HepG2 (cell line): ENCODE measurements at regions not wholly inside any gene's neighbourhood (a gene's known extent, or its start where the extent isn't known, plus 50 kb on each side); places are given as distances from the start of the nearest gene placed in this dataset.

Source experiments
- CBFB ChIP-seq: sonication (generic); formaldehyde crosslinking; IDR thresholded peaks from 2 replicates; pipeline ENCODE4 v1.4.0; 2020; ENCODE audit warnings: missing genetic modification reagents
- ESRRA ChIP-seq: sonication (generic); formaldehyde crosslinking; IDR thresholded peaks from 2 replicates; pipeline ENCODE4 v1.5.1; 2020; ENCODE audit warnings: mild to moderate bottlenecking, low read depth, missing genetic modification reagents
- POLR2AphosphoS5 ChIP-seq: IDR thresholded peaks from 2 replicates; pipeline ENCODE4 v1.6.1; 2012; ENCODE audit warnings: low read depth, low read length
- ZNF501 ChIP-seq: sonication (generic); formaldehyde crosslinking; IDR thresholded peaks from 2 replicates; pipeline ENCODE4 v1.5.1; 2020; ENCODE audit warnings: mild to moderate bottlenecking, moderate library complexity, missing genetic modification reagents
- TF ChIP-seq, protein P1 (sequence below): sonication (generic); formaldehyde crosslinking; IDR thresholded peaks from 2 replicates; pipeline ENCODE4 v1.5.0; 2020; ENCODE audit warnings: mild to moderate bottlenecking, missing genetic modification reagents, moderate library complexity
- TF ChIP-seq, protein P2 (sequence below): sonication (generic); formaldehyde crosslinking; IDR thresholded peaks from 2 replicates; pipeline ENCODE4 v1.4.0; 2020; ENCODE audit warnings: low read depth, mild to moderate bottlenecking, missing genetic modification reagents
- TF ChIP-seq, protein P3 (sequence below): sonication (generic); formaldehyde crosslinking; IDR thresholded peaks from 2 replicates; pipeline ENCODE4 v1.4.0; 2020; ENCODE audit warnings: missing genetic modification reagents

DNA sequence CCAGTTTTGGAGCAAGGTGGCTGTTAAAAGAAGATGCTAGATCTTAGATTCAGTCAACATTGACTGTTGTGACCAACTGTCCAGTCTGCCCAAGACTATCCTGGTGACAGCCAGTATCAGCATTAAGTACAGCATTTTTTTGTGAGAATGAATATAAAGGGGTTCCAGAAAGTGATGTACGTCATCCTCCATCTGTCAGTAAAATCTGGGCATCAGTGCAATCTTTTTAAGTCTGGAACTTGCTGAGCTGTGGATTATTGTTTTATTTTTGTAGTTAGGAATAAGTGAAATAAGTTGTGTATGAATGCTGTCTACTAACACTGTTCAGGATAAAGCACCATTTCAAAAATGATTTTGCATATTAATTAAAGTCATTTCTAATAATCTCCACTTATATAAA lies 1020.0 kb upstream of the GHITM start:
- TF ChIP-seq, protein P1, sequence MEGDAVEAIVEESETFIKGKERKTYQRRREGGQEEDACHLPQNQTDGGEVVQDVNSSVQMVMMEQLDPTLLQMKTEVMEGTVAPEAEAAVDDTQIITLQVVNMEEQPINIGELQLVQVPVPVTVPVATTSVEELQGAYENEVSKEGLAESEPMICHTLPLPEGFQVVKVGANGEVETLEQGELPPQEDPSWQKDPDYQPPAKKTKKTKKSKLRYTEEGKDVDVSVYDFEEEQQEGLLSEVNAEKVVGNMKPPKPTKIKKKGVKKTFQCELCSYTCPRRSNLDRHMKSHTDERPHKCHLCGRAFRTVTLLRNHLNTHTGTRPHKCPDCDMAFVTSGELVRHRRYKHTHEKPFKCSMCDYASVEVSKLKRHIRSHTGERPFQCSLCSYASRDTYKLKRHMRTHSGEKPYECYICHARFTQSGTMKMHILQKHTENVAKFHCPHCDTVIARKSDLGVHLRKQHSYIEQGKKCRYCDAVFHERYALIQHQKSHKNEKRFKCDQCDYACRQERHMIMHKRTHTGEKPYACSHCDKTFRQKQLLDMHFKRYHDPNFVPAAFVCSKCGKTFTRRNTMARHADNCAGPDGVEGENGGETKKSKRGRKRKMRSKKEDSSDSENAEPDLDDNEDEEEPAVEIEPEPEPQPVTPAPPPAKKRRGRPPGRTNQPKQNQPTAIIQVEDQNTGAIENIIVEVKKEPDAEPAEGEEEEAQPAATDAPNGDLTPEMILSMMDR (CRISPR knock-in tag), result no peak
- TF ChIP-seq POLR2AphosphoS5, result no peak
- TF ChIP-seq ZNF501 (CRISPR knock-in tag), result no peak
- no peak for TF ChIP-seq ESRRA
- TF ChIP-seq, protein P2, sequence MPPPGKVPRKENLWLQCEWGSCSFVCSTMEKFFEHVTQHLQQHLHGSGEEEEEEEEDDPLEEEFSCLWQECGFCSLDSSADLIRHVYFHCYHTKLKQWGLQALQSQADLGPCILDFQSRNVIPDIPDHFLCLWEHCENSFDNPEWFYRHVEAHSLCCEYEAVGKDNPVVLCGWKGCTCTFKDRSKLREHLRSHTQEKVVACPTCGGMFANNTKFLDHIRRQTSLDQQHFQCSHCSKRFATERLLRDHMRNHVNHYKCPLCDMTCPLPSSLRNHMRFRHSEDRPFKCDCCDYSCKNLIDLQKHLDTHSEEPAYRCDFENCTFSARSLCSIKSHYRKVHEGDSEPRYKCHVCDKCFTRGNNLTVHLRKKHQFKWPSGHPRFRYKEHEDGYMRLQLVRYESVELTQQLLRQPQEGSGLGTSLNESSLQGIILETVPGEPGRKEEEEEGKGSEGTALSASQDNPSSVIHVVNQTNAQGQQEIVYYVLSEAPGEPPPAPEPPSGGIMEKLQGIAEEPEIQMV (CRISPR knock-in tag), result no peak
- TF ChIP-seq, protein P3, sequence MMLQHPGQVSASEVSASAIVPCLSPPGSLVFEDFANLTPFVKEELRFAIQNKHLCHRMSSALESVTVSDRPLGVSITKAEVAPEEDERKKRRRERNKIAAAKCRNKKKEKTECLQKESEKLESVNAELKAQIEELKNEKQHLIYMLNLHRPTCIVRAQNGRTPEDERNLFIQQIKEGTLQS (CRISPR knock-in tag), result no peak
- no peak for TF ChIP-seq CBFB (CRISPR knock-in tag)
